Activated CD8-positive, alpha-beta T cell treated with anti-CD3 and anti-CD28 coated beads, Interleukin-2, amount 10 ng/mL, durations not matched to agents 7 days and 5 days (primary cell): ENCODE measurements at regions not wholly inside any gene's neighbourhood (a gene's known extent, or its start where the extent isn't known, plus 50 kb on each side); places are given as distances from the start of the nearest gene placed in this dataset.
"Not testable (repeated sequence)": the region's sequence is repeated elsewhere in the genome, so short reads cannot be mapped to it uniquely, and the experiment has no call there.

Experiments used
- ATAC-seq: fragments of 150-1000 bp; cut with Tn5 transposase; one replicate; pipeline ENCODE4 v1.10.0; 2021; ENCODE audit warnings: moderate library complexity
- CTCF ChIA-PET: fragments of 350-600 bp; sonication (Branson Sonifier 250); formaldehyde crosslinking; loops from one replicate; lab custom pipeline; 2021; ENCODE audit warnings: antibody characterized with exemption; lab: Charles Lee
- POLR2A ChIA-PET: fragments of 350-600 bp; sonication (Branson Sonifier 250); formaldehyde crosslinking; loops from one replicate; lab custom pipeline; 2021; ENCODE audit warnings: antibody characterized with exemption; lab: Charles Lee
- DNase-seq: peaks from one replicate; pipeline ENCODE4 v3.0.0-alpha.2; 2020
- H3K27ac Mint-ChIP-seq: one replicate; pipeline ENCODE4 v1.8.0; 2021; ENCODE audit warnings: mild to moderate bottlenecking, mixed read lengths
- H3K27me3 Mint-ChIP-seq: one replicate; pipeline ENCODE4 v1.8.0; 2021; ENCODE audit warnings: low read depth, mixed read lengths
- H3K36me3 Mint-ChIP-seq: one replicate; pipeline ENCODE4 v1.8.0; 2021; ENCODE audit warnings: low read depth, mixed read lengths
- H3K4me1 Mint-ChIP-seq: one replicate; pipeline ENCODE4 v1.8.0; 2021; ENCODE audit warnings: low read depth, mixed read lengths
- H3K4me3 Mint-ChIP-seq: one replicate; pipeline ENCODE4 v1.8.0; 2021; ENCODE audit warnings: mild to moderate bottlenecking, mixed read lengths
- H3K9me3 Mint-ChIP-seq: one replicate; pipeline ENCODE4 v1.8.0; 2022; ENCODE audit warnings: mixed read lengths; ENCODE audit not compliant: insufficient read depth

- ChIA-PET POLR2A (no interaction called here), CTCF (no interaction called here)
- Mint-ChIP-seq H3K27ac (no peak overlapping the region), H3K4me3 (no peak overlapping the region), H3K9me3 (no peaks in the 10 kb centered on the region), H3K36me3 (no peaks in the 10 kb centered on the region), H3K27me3 (no peaks in the 10 kb centered on the region), H3K4me1 (no peaks in the 10 kb centered on the region)
- DNase-seq, result no peak
- no peak for ATAC-seq
Observed at GRCh38 chr9:16286160-16286559, 584.3 kb downstream of the BNC2 start.

- no peaks in the 10 kb centered on the region for H3K9me3 Mint-ChIP-seq
- H3K27ac Mint-ChIP-seq, result no peak overlapping the region
- POLR2A ChIA-PET, result no interaction called here
- H3K36me3 Mint-ChIP-seq, result no peaks in the 10 kb centered on the region
- H3K27me3 Mint-ChIP-seq, result no peaks in the 10 kb centered on the region
- DNase-seq (no peak), ATAC-seq (no peak)
- CTCF ChIA-PET, result no interaction called here
- H3K4me1 Mint-ChIP-seq, result no peaks in the 10 kb centered on the region
- no peak overlapping the region for H3K4me3 Mint-ChIP-seq
Observed at GRCh38 chr9:16289639-16290038, 580.8 kb downstream of the BNC2 start.

DNA sequence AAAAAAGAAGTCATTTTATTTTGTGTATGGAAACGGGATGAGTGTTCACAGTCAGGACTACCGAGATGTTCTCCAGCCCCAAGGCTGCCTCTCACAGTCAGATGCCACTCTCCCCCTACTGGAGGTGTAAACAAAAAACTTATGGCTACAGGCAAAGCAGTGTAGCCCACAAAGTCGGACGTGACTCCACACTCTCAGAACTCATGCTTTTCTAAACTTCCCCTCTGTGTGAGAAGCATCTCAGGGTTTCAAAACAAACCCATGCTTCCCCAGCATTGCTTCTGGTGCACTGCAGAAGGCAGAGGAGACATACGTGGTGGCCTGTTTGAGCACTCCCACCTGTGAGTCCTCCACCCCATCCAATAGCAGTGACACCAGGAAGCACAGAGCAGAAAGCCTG is 580.3 kb downstream of the BNC2 start:
- POLR2A ChIA-PET, result no interaction called here
- Mint-ChIP-seq H3K36me3 (no peaks in the 10 kb centered on the region), H3K27ac (no peak overlapping the region), H3K4me3 (no peak overlapping the region), H3K4me1 (no peaks in the 10 kb centered on the region), H3K27me3 (no peaks in the 10 kb centered on the region), H3K9me3 (no peaks in the 10 kb centered on the region)
- DNase-seq (no peak), ATAC-seq (no peak)
- CTCF ChIA-PET, result no interaction called here

DNA sequence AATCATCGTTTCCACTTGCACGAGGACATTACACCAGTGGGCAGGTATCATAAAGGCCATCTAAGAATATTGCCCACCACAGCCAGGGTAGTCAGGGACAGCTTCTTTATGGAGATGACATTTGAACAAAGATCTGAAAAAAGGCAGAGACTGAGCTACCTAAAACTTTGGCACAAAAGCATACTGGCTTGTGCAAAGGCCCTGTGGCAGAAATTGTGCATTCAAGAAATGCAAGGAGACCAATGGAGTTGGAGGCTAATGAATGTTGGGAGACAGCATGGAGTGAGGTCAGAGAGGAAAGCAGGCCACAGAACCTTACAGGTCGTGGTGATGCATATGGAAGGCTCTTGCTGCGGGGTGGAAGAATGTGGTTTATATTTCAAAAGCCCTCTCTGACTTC is 578.5 kb downstream of the BNC2 start:
- POLR2A ChIA-PET, result no interaction called here

DNA sequence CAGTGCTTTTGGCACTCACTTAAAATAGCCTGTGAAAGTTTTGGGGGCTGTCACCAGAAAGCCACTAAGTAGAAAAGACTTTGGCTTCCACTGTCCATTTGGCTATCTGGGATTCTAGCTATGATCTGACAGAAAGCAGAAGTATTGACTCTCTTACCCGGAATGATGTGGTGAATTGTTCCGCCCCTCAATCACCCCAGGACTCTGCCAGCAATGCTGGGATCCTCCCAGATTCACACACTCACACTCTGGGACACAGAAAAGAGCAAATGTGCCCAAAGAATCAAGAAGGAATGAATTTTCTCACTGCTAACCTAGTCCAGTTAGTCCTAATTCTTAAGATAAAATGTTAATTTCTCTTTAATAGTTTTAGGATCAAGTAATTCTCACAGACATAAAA is 576.9 kb downstream of the BNC2 start:
- Mint-ChIP-seq H3K9me3 (no peaks in the 10 kb centered on the region), H3K27ac (no peak overlapping the region), H3K4me1 (no peaks in the 10 kb centered on the region), H3K36me3 (no peaks in the 10 kb centered on the region), H3K4me3 (no peak overlapping the region), H3K27me3 (no peaks in the 10 kb centered on the region)
- ChIA-PET POLR2A (no interaction called here), CTCF (no interaction called here)
- no peak for DNase-seq
- ATAC-seq, result no peak

More for the DNA sequence above, 578.5 kb downstream of the BNC2 start:
- no peaks in the 10 kb centered on the region for H3K4me1 Mint-ChIP-seq
- CTCF ChIA-PET, result no interaction called here
- no peak overlapping the region for H3K4me3 Mint-ChIP-seq
- H3K36me3 Mint-ChIP-seq, result no peaks in the 10 kb centered on the region
- ATAC-seq (no peak), DNase-seq (no peak)
- no peaks in the 10 kb centered on the region for H3K9me3 Mint-ChIP-seq
- H3K27me3 Mint-ChIP-seq, result no peaks in the 10 kb centered on the region
- no peak overlapping the region for H3K27ac Mint-ChIP-seq

DNA sequence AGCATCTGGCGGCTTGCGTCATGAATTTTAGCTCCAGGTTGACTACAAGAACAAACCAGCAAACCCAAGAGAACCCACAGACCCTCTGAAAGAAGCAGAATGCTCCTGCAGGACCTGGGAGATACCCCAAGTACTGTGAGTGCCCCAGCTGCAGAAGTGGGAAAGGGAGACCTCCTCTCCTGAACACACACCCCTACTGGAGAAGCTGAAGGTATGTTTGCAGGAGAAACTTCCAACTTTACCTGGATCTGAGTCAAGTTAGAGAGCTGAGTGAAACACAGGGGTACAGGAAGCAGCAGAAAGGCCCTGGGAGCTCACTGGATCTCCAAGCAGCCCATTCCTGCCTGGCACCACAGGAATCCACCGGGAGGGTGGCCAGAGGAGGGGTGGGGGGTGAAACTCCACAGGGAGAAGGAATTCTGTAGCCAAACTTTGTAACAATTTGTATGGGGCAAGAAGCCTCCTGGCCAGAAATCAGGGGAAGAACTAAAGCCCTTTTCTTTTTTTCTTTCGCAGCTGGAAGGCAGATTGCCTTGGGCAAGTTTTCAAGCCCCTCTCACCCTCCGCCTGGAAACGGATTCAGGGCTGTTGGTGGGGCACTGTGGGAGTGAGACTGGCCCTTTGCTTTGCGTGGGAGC is 576.2 kb downstream of the BNC2 start:
- Mint-ChIP-seq H3K4me1 (no peaks in the 10 kb centered on the region), H3K27me3 (no peaks in the 10 kb centered on the region), H3K4me3 (no peak overlapping the region), H3K27ac (no peak overlapping the region), H3K36me3 (no peaks in the 10 kb centered on the region), H3K9me3 (no peaks in the 10 kb centered on the region)
- ChIA-PET CTCF (no interaction called here), POLR2A (no interaction called here)
- DNase-seq (no peak), ATAC-seq (no peak)

DNA sequence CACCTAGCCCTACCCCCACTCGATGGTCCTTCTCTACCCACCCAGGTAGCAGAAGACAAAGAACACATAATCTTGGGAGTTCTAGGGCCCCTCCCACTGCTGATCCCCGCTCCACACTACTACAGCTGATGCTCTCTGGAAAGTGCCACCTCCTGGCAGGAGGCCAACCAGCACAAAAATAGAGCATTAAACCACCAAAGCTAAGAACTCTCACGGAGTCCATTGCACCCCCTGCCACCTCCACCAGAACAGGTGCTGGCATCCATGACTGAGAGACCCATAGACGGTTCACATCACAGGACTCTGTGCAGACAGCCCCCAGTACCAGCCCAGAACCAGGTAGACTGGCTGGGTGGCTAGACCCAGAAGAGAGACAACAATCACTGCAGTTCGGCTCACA is 575.5 kb downstream of the BNC2 start:
- H3K36me3 Mint-ChIP-seq, H3K4me1 Mint-ChIP-seq, ATAC-seq, H3K27ac Mint-ChIP-seq, DNase-seq, CTCF ChIA-PET, POLR2A ChIA-PET, H3K4me3 Mint-ChIP-seq, H3K9me3 Mint-ChIP-seq, H3K27me3 Mint-ChIP-seq: not testable (repeated sequence)

DNA sequence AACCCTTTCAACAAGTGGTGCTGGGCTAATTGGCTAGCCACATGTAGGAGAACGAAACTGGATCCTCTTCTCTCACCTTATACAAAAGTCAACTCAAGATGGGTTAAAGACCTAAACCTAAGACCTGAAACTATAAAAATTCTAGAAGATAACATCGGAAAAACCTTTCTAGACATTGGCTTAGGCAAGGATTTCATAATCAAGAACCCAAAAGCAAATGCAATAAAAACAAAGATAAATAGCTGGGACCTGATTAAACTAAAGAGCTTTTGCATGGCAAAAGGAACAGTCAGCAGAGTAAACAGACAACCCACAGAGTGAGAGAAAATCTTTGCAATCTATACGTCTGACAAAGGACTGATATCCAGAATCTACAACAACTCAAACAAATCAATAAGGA is 571.1 kb downstream of the BNC2 start:
- DNase-seq, CTCF ChIA-PET, H3K4me3 Mint-ChIP-seq, ATAC-seq, H3K36me3 Mint-ChIP-seq, H3K9me3 Mint-ChIP-seq, H3K27ac Mint-ChIP-seq, POLR2A ChIA-PET, H3K27me3 Mint-ChIP-seq, H3K4me1 Mint-ChIP-seq: not testable (repeated sequence)

DNA sequence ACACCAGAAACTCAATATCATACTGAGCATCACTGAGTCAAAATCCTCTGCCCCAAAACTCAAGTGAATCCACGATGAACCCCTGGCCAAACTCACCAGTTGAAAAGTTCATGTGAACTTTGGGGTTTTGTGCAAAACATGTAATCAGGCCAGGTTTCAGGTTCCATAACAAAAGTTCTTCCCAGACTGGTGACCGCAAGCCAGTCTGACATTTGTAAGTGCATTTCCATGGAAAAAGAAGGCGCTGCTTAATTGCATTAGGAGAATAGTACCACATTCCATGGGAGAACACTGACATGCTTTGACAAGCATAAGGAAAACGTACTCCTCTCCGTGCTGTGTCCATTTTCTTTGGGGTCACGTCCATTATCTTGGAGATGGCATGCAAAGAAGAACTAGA is 567.0 kb downstream of the BNC2 start:
- H3K4me1 Mint-ChIP-seq, result no peaks in the 10 kb centered on the region
- H3K9me3 Mint-ChIP-seq, result no peaks in the 10 kb centered on the region
- ChIA-PET POLR2A (no interaction called here), CTCF (no interaction called here)
- no peaks in the 10 kb centered on the region for H3K36me3 Mint-ChIP-seq
- H3K4me3 Mint-ChIP-seq, result no peak overlapping the region
- no peak overlapping the region for H3K27ac Mint-ChIP-seq
- no peak for ATAC-seq
- DNase-seq, result no peak
- no peaks in the 10 kb centered on the region for H3K27me3 Mint-ChIP-seq

- ATAC-seq (no peak), DNase-seq (no peak)
- Mint-ChIP-seq H3K27me3 (no peaks in the 10 kb centered on the region), H3K4me1 (no peaks in the 10 kb centered on the region), H3K36me3 (no peaks in the 10 kb centered on the region), H3K4me3 (no peak overlapping the region), H3K9me3 (no peaks in the 10 kb centered on the region), H3K27ac (no peak overlapping the region)
- CTCF ChIA-PET, result no interaction called here
- POLR2A ChIA-PET, result no interaction called here
Observed at GRCh38 chr9:16304301-16304700, 566.2 kb downstream of the BNC2 start.

DNA sequence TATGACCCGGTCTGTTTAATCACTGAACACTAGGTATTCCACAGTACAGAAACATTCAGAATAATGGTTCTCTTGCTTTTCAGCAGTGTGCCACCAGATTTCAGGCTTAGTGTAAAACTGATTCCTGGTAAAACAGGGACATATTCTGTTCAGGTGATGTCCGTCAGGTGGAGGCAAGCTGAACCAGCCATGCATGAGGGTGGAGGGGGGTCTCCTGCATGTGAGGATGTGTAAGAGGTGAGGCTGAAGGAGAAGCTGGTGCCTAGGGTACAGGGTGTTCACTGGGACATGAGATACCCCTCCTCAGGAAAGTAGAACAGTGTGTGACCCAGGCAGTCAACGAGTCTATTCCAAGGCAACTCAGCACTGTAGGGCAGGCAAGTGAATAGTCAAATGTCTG is 563.9 kb downstream of the BNC2 start:
- Mint-ChIP-seq H3K4me1 (no peaks in the 10 kb centered on the region), H3K27me3 (no peaks in the 10 kb centered on the region), H3K4me3 (no peak overlapping the region), H3K36me3 (no peaks in the 10 kb centered on the region), H3K27ac (no peak overlapping the region), H3K9me3 (no peaks in the 10 kb centered on the region)
- DNase-seq, result no peak
- ChIA-PET CTCF (no interaction called here), POLR2A (no interaction called here)
- no peak for ATAC-seq

DNA sequence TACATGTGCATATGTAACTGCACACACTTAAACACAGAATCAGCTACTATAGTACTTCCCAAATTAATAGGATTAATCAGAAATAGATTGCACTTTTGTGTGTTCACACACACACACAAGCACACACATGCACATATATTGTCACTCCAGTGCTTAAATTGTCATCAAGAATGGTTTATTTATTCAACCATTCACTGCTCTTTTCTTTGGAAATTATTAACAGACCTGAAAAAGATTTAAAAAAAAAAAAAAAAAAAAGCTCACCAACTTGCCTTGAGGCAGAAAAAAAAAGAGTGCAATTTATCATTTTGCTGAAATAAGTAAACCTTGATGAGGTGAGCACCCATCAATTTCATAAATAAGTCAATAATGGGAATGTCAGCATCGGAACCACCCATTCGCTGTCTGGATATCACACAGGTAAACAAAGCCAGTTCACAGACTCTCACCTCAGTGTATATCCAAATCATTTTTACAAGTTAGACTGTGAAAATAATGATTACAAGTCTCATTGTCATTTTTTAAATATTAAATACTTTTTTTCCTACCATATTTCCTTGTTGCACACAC is 562.8 kb downstream of the BNC2 start:
- ChIA-PET POLR2A (no interaction called here), CTCF (no interaction called here)
- no peaks in the 10 kb centered on the region for H3K36me3 Mint-ChIP-seq
- H3K4me3 Mint-ChIP-seq, result no peak overlapping the region
- no peaks in the 10 kb centered on the region for H3K9me3 Mint-ChIP-seq
- H3K27ac Mint-ChIP-seq, result no peak overlapping the region
- H3K4me1 Mint-ChIP-seq, result no peaks in the 10 kb centered on the region
- ATAC-seq (no peak), DNase-seq (no peak)
- H3K27me3 Mint-ChIP-seq, result no peaks in the 10 kb centered on the region

GRCh38 chr9:16308645-16309044 is 561.8 kb downstream of the BNC2 start:
- no peaks in the 10 kb centered on the region for H3K27me3 Mint-ChIP-seq
- H3K4me3 Mint-ChIP-seq, result no peak overlapping the region
- DNase-seq (no peak), ATAC-seq (no peak)
- no peak overlapping the region for H3K27ac Mint-ChIP-seq
- H3K36me3 Mint-ChIP-seq, result no peaks in the 10 kb centered on the region
- H3K4me1 Mint-ChIP-seq, result no peaks in the 10 kb centered on the region
- H3K9me3 Mint-ChIP-seq, result no peaks in the 10 kb centered on the region
- POLR2A ChIA-PET, result no interaction called here
- CTCF ChIA-PET, result interaction anchor here (0.7 kb wide), 1 partner anchor 12 kb away, joined by 3 read pairs; no protein-coding TSS in a partner anchor
